ENCODE measurements at regions not wholly inside any gene's neighbourhood (a gene's known extent, or its start where the extent isn't known, plus 50 kb on each side); places are given as distances from the start of the nearest gene placed in this dataset.
"Not testable (repeated sequence)": the region's sequence is repeated elsewhere in the genome, so short reads cannot be mapped to it uniquely, and the experiment has no call there.

DNA sequence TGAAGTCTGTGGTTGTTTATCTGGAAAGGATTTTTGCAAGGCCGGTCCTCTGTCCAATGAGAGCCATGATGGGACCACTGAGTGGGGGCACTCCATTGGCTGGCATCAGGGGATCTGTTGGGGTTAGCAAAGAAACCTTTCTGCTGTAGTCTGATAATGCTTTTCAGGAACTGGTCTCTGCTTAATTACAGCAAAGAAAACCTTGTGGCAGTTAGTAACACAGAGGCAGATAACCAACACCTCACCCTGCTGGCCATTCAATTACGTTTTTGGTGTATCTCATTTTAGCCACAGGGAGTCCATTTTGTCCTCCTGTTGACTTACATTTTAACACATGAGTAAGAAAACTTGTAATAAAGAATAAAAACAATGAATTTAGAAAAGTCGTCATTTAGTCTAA, 629.3 kb upstream of the MDGA2 start:
- Histone ChIP-seq H3K36me3 (replicated peaks in 1 of 2) (no peaks in the 10 kb centered on the region), H3K4me3 (no peak overlapping the region), H3K27ac (no peak overlapping the region), H3K27me3 (no peaks in the 10 kb centered on the region), H3K9me3 (replicated peaks in 1 of 3) (no peaks in the 10 kb centered on the region), H3K4me1 (replicated peaks in 1 of 2) (no peaks in the 10 kb centered on the region)
- DNase-seq, result no peak
- no peak for TF ChIP-seq POLR2A (IDR thresholded peaks at IDR 0.05)
- TF ChIP-seq, protein P1, sequence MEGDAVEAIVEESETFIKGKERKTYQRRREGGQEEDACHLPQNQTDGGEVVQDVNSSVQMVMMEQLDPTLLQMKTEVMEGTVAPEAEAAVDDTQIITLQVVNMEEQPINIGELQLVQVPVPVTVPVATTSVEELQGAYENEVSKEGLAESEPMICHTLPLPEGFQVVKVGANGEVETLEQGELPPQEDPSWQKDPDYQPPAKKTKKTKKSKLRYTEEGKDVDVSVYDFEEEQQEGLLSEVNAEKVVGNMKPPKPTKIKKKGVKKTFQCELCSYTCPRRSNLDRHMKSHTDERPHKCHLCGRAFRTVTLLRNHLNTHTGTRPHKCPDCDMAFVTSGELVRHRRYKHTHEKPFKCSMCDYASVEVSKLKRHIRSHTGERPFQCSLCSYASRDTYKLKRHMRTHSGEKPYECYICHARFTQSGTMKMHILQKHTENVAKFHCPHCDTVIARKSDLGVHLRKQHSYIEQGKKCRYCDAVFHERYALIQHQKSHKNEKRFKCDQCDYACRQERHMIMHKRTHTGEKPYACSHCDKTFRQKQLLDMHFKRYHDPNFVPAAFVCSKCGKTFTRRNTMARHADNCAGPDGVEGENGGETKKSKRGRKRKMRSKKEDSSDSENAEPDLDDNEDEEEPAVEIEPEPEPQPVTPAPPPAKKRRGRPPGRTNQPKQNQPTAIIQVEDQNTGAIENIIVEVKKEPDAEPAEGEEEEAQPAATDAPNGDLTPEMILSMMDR (IDR thresholded peaks at IDR 0.05), result no peak
- intact Hi-C loops (cut with DNase I), result no loop called here
- WGBS, 4 donors, result 70 to 86% (median 76%) methylated on average over 3 of the region's 3 CpGs

DNA sequence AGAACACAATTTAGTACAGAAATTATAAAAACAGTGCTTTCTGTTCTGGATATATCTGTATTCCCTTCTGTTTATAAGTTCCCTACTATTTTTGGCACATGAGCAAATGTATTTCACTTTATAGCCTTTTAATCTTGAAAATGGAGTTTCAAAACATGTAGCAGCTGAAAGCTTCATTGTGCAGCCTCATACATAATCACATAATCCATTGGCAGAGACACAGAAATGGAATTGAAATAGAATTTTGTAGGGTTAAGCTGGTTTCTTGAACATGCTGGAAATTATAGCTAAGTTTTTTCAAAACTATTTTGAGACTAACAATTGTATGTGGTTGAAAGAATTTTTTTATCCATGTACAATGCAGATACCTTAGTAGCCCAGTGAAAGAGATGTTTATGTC, 614.3 kb upstream of the MDGA2 start:
- intact Hi-C loops (cut with DNase I), result no loop called here
- DNase-seq, result no peak
- no peak overlapping the region for H3K4me3 ChIP-seq
- no peaks in the 10 kb centered on the region for H3K4me1 ChIP-seq (replicated peaks in 1 of 2)
- H3K27me3 ChIP-seq, result no peaks in the 10 kb centered on the region
- TF ChIP-seq, protein P1 (IDR thresholded peaks at IDR 0.05), result no peak
- TF ChIP-seq POLR2A (IDR thresholded peaks at IDR 0.05), result no peak
- no peaks in the 10 kb centered on the region for H3K36me3 ChIP-seq (replicated peaks in 1 of 2)
- H3K27ac ChIP-seq, result no peak overlapping the region
- no peaks in the 10 kb centered on the region for H3K9me3 ChIP-seq (replicated peaks in 1 of 3)

DNA sequence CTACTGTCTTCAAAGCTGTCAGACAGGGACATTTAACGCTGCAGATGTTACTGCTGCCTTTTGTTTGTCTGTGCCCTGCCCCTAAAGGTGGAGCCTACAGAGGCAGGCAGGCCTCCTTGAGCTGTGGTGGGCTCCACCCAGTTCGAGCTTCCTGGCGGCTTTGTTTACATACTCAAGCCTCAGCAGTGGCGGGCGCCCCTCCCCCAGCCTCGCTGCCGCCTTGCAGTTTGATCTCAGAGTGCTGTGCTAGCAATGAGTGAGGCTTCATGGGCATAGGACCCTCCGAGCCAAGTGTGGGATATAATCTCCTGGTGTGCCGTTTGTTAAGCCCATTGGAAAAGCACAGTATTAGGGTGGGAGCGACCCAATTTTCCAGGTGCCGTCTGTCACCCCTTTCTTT, 609.8 kb upstream of the MDGA2 start:
- H3K36me3 ChIP-seq (replicated peaks in 1 of 2); H3K4me3 ChIP-seq; intact Hi-C loops (cut with DNase I); H3K4me1 ChIP-seq (replicated peaks in 1 of 2); H3K9me3 ChIP-seq (replicated peaks in 1 of 3); DNase-seq; H3K27me3 ChIP-seq; H3K27ac ChIP-seq: not testable (repeated sequence)
- 86 to 96% (median 86%) methylated on average over 6 to 11 of the region's 11 CpGs for WGBS, 4 donors

DNA sequence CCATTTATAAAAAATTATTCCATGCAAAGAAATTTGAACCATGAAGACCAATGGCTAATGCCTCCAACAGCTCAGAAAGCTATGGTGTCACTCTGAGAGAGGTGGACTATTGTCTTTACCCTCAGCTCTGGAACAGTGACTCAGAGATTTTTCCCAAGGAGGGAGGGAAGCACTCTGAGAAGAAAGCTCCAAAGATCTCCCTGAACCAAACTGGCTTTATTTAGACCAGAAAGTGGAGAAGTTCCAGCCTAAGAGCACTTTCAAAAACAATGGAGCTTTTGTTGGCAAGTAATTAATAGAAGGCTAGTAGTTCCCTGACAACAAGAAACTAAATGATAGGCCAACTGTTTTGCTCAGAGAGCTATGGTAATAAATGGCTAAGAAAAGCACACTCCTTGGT, 599.9 kb upstream of the MDGA2 start:
- Histone ChIP-seq H3K4me3 (no peak overlapping the region), H3K4me1 (replicated peaks in 1 of 2) (no peaks in the 10 kb centered on the region), H3K36me3 (replicated peaks in 1 of 2) (no peaks in the 10 kb centered on the region), H3K27ac (no peak overlapping the region), H3K9me3 (replicated peaks in 1 of 3) (no peaks in the 10 kb centered on the region), H3K27me3 (no peaks in the 10 kb centered on the region)
- no peak for DNase-seq
- intact Hi-C loops (cut with DNase I), result no loop called here
- TF ChIP-seq, protein P1 (IDR thresholded peaks at IDR 0.05), result no peak
- no peak for TF ChIP-seq POLR2A (IDR thresholded peaks at IDR 0.05)

DNA sequence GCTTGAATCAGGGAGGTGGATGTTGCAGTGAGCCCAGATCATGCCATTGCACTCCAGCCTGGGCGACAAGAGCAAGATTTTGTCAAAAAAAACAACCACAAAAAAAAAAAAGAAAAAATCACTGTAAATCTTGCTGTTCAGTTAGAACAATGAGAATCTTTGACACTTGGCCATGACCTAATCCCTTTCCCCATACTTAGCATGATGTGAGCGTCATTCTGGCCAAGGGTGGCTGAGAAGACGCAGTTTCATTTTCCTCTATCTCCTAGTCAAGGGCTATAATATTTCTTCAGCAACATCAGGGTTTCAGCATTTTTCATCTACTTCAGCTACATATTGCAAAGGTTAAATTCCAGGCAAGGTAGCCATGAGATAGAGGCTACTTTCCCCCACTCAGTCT, 599.4 kb upstream of the MDGA2 start:
- WGBS, 4 donors, result 81 to 84% (median 84%) methylated on average over 3 of the region's 3 CpGs
- no peaks in the 10 kb centered on the region for H3K36me3 ChIP-seq (replicated peaks in 1 of 2)
- H3K27ac ChIP-seq, result no peak overlapping the region
- no peak overlapping the region for H3K4me3 ChIP-seq
- TF ChIP-seq, protein P1 (IDR thresholded peaks at IDR 0.05), result no peak
- no peak for TF ChIP-seq POLR2A (IDR thresholded peaks at IDR 0.05)
- H3K4me1 ChIP-seq (replicated peaks in 1 of 2), result no peaks in the 10 kb centered on the region
- intact Hi-C loops (cut with DNase I), result no loop called here
- no peaks in the 10 kb centered on the region for H3K9me3 ChIP-seq (replicated peaks in 1 of 3)
- DNase-seq, result no peak
- H3K27me3 ChIP-seq, result no peaks in the 10 kb centered on the region

DNA sequence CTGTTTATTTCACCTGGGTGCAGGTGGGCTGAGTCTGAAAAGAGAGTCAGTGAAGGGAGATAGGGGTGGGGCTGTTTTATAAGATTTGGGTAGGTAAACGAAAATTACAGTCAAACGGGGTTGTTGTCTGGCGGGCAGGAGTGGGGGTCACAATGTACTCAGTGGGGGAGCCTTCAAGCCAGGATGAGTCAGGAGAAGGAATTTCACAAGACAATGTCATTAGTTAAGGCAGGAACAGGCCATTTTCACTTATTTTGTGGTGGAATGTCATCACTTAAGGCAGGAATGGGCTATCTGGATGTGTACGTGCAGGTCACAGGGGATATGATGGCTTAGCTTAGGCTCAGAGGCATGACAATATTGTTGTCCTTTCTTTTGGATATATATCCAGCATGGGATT, 592.5 kb upstream of the MDGA2 start:
- H3K36me3 ChIP-seq (replicated peaks in 1 of 2); DNase-seq; intact Hi-C loops (cut with DNase I); H3K4me3 ChIP-seq; H3K27me3 ChIP-seq; H3K27ac ChIP-seq; H3K4me1 ChIP-seq (replicated peaks in 1 of 2); H3K9me3 ChIP-seq (replicated peaks in 1 of 3): not testable (repeated sequence)
- 65 to 71% (median 65%) methylated on average over 4 of the region's 4 CpGs for WGBS, 4 donors

DNA sequence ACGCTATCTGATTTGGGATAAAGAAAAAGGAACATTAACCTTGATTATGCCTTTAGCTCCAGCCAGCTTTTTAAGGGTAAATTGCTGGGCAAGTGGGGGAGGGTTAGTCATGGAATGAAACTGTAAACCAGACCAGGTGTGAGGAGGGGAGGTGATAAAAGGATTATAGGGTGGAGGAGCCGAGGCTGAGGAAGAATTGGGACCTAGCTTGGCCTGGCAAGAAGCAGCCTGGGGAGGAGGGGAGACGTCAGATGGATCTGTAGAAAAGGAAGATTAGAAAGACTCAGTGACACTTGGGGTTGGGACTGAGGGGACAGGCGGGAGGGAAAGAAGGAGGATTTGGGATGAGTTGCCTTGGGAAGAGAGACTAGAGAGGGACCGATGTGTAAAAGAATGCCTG, 590.8 kb upstream of the MDGA2 start:
- intact Hi-C loops (cut with DNase I); H3K4me3 ChIP-seq; H3K4me1 ChIP-seq (replicated peaks in 1 of 2); H3K9me3 ChIP-seq (replicated peaks in 1 of 3); DNase-seq; H3K27ac ChIP-seq; H3K27me3 ChIP-seq; H3K36me3 ChIP-seq (replicated peaks in 1 of 2): not testable (repeated sequence)
- 68 to 81% (median 73%) methylated on average over 5 of the region's 5 CpGs for WGBS, 4 donors

All from adrenal gland (tissue), 9 donors.